Neutrophil (primary cell): ENCODE measurements at regions not wholly inside any gene's neighbourhood (a gene's known extent, or its start where the extent isn't known, plus 50 kb on each side); places are given as distances from the start of the nearest gene placed in this dataset.

Experiments
- H3K27ac ChIP-seq: fragments of 200-600 bp; sonication (generic); 2 replicates; pipeline ENCODE4 v1.5.1; 2016; ENCODE audit warnings: mild to moderate bottlenecking, moderate library complexity
- H3K27me3 ChIP-seq: fragments of 200-600 bp; sonication (generic); 2 replicates; pipeline ENCODE4 v1.6.0; 2016; ENCODE audit warnings: mild to moderate bottlenecking
- H3K36me3 ChIP-seq: fragments of 200-600 bp; sonication (generic); 2 replicates; pipeline ENCODE4 v1.5.1; 2017
- H3K4me1 ChIP-seq, 2 experiments: fragments of 200-600 bp in 1 of 2; sonication (generic) in 1 of 2; 1 replicate in 1 of 2; 2 replicates in 1 of 2; pipeline versions ENCODE4 v1.5.1 to v1.6.1; 2013 to 2016; ENCODE audit warnings: low read depth in 1 of 2, low read length in 1 of 2, mild to moderate bottlenecking in 1 of 2, moderate library complexity in 1 of 2; ENCODE audit not compliant: control insufficient read depth in 1 of 2, insufficient read depth in 1 of 2
- H3K4me3 ChIP-seq, 2 experiments: fragments of 200-600 bp in 1 of 2; sonication (generic) in 1 of 2; 1 replicate in 1 of 2; 2 replicates in 1 of 2; pipeline ENCODE4 v1.5.1; 2013 to 2016; ENCODE audit warnings: low read depth in 1 of 2, low read length in 1 of 2, mild to moderate bottlenecking in 1 of 2, moderate library complexity in 1 of 2
- H3K9me3 ChIP-seq: fragments of 200-600 bp; sonication (generic); 2 replicates; pipeline ENCODE4 v1.5.1; 2016
- TF ChIP-seq, protein P1 (sequence below): fragments of 200-600 bp; sonication (generic); IDR thresholded peaks from 2 replicates; pipeline ENCODE4 v1.5.1; 2016; ENCODE audit warnings: antibody characterized with exemption

DNA sequence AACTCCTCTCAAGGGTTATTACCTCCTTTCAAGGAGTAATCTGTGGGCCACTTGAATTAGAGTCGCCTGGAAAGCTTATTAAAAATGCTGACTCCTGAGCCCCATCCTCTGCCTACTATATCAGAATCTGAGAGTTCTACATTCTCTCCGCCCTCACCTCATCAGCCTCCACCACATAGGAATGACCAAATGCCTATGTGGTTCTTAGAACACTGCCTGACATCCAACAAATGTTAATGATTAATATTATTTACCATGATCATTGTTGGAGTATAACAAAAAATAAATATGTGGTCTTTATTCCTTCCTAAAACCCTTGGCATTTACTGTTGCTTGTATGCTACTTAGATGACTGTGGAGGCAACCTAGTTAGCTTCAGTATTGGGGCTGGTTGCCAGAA is 91.9 kb downstream of the BBS10 start:
- no peaks in the 10 kb centered on the region for H3K9me3 ChIP-seq
- H3K27me3 ChIP-seq, result peaks cover 5% of the 10 kb centered on the region
- no peaks in the 10 kb centered on the region for H3K36me3 ChIP-seq
- H3K27ac ChIP-seq, result no peak overlapping the region
- no peaks in the 10 kb centered on the region for H3K4me1 ChIP-seq
- H3K4me3 ChIP-seq, result no peak overlapping the region
- TF ChIP-seq, protein P1, sequence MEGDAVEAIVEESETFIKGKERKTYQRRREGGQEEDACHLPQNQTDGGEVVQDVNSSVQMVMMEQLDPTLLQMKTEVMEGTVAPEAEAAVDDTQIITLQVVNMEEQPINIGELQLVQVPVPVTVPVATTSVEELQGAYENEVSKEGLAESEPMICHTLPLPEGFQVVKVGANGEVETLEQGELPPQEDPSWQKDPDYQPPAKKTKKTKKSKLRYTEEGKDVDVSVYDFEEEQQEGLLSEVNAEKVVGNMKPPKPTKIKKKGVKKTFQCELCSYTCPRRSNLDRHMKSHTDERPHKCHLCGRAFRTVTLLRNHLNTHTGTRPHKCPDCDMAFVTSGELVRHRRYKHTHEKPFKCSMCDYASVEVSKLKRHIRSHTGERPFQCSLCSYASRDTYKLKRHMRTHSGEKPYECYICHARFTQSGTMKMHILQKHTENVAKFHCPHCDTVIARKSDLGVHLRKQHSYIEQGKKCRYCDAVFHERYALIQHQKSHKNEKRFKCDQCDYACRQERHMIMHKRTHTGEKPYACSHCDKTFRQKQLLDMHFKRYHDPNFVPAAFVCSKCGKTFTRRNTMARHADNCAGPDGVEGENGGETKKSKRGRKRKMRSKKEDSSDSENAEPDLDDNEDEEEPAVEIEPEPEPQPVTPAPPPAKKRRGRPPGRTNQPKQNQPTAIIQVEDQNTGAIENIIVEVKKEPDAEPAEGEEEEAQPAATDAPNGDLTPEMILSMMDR, result no peak

DNA sequence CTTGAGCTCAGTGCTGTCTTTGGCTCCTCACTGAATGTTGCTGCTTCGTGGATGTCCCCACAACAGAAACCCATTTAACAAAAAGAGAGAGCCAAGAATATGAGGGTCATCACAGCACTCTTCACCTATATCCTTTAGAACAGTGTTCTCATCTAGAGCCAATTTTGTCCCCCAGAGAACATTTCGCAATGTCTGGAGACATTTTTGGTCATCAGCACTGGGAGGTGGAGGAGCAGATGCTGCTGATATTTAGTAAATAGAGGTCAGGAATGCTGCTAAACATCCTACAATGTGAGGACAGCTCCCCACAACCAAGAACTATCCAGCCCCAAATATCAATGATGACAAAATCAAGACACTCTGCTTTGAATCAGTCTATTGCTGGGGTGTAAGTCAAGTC is 92.5 kb downstream of the BBS10 start:
- Histone ChIP-seq H3K27me3 (peaks cover 5% of the 10 kb centered on the region), H3K4me3 (no peak overlapping the region), H3K4me1 (no peaks in the 10 kb centered on the region), H3K27ac (no peak overlapping the region), H3K36me3 (no peaks in the 10 kb centered on the region), H3K9me3 (no peaks in the 10 kb centered on the region)
- TF ChIP-seq, protein P1, result no peak

DNA sequence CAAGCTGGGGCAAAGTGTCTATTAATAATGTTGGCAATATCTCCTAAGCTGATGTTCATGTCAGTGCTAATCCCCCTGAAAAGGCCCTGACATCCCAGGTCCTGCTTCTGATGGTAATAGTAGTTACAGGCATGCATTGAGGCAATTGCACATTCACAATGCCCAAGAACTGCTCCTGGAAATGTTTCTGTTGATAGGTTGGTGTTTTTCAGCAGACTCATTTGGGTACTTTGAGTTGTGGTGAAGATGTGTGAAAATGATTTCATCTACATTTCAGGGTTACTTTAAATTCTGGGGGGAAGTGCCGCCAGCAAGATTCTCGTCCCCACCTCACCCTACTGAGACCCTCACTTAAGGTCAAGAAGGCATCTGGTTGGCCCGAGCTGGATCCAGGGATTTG is 92.9 kb downstream of the BBS10 start:
- H3K36me3 ChIP-seq, result no peaks in the 10 kb centered on the region
- no peaks in the 10 kb centered on the region for H3K4me1 ChIP-seq
- H3K4me3 ChIP-seq, result no peak overlapping the region
- no peak overlapping the region for H3K27ac ChIP-seq
- TF ChIP-seq, protein P1, result no peak
- H3K27me3 ChIP-seq, result peaks cover 5% of the 10 kb centered on the region
- no peaks in the 10 kb centered on the region for H3K9me3 ChIP-seq

DNA sequence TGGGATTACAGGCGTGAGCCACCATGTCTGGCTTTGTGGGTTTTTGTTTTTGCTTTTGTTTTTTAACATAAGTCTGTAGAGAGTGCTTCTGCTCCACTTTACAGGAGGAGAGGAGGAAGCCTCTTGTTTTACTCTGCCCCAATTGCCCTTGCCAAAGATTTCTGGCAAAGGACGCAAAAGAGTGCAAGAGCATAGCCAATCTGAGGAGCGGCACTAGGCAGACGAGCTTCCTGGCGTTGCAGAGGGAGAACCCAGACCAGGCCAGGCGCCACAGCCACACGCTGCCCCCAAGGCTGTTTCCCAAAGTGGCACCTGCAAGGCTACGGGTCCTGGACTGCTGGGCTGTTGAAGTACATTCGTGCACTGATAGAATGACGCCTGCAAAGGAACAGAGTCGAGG is 96.2 kb downstream of the BBS10 start:
- no peaks in the 10 kb centered on the region for H3K36me3 ChIP-seq
- H3K4me1 ChIP-seq, result no peaks in the 10 kb centered on the region
- peaks cover 17% of the 10 kb centered on the region for H3K27me3 ChIP-seq
- no peak overlapping the region for H3K4me3 ChIP-seq
- TF ChIP-seq, protein P1, result no peak
- H3K27ac ChIP-seq, result no peak overlapping the region
- H3K9me3 ChIP-seq, result no peaks in the 10 kb centered on the region

DNA sequence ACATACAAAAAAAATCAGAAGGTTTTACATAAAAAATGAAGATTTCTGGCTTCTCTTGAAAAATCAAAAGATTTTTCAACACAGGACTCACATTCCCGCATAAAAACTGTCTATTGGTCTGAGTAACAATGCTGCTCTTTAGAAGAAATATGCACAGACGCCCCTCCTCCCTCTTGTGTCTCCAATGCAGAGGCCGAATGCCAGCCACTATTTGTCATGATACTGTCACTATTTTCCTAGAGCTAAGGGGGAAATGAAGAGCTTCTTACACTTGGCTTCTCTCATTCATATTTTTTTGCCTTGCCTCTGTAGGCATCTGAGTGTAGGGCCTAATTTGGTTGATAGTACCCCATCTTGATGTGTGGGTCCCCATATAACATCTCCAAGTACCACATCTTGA is 98.0 kb downstream of the BBS10 start:
- TF ChIP-seq, protein P1, result no peak
- no peak overlapping the region for H3K4me3 ChIP-seq
- H3K4me1 ChIP-seq, result no peaks in the 10 kb centered on the region
- H3K36me3 ChIP-seq, result no peaks in the 10 kb centered on the region
- H3K27ac ChIP-seq, result no peak overlapping the region
- peaks cover 20% of the 10 kb centered on the region for H3K27me3 ChIP-seq
- H3K9me3 ChIP-seq, result no peaks in the 10 kb centered on the region

DNA sequence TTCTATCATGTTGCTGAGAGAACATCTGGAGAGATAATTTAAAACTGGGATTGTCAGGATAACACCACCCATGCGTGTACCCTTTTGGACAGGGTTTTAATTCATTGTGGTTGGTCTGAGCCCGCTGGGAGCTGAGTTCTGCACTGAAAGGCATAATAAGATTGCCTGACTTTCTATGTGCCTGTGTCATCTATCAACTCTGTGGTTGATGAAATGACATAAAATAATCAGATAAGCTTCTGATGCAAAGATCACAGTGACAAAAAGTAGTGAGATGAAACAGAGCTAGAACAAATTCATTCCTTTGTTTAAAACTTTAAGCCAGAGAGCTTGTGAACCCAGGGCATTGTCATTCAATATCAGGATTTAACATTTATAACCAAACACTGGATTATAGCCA is 98.7 kb downstream of the BBS10 start:
- H3K9me3 ChIP-seq, result no peaks in the 10 kb centered on the region
- H3K4me1 ChIP-seq, result no peaks in the 10 kb centered on the region
- TF ChIP-seq, protein P1, result no peak
- H3K27ac ChIP-seq, result no peak overlapping the region
- no peak overlapping the region for H3K4me3 ChIP-seq
- H3K36me3 ChIP-seq, result no peaks in the 10 kb centered on the region
- peaks cover 20% of the 10 kb centered on the region for H3K27me3 ChIP-seq
